ENCODE measurements at regions not wholly inside any gene's neighbourhood (a gene's known extent, or its start where the extent isn't known, plus 50 kb on each side); places are given as distances from the start of the nearest gene placed in this dataset.
"Not testable (repeated sequence)": the region's sequence is repeated elsewhere in the genome, so short reads cannot be mapped to it uniquely, and the experiment has no call there.

GRCh38 chr16:22719945-22720344 lies 94.0 kb upstream of the HS3ST2 start:
- no peak for DNase-seq (ENCODE audit: low spot score)

GRCh38 chr16:22721511-22722100 lies 92.4 kb upstream of the HS3ST2 start:
- no peak for DNase-seq (ENCODE audit: low spot score)

GRCh38 chr16:22722551-22723541 lies 91.1 kb upstream of the HS3ST2 start:
- DNase-seq (ENCODE audit: low spot score): not testable (repeated sequence)

- no peak for DNase-seq (ENCODE audit: low spot score)
Measured at GRCh38 chr16:22726868-22727267, 87.1 kb upstream of the HS3ST2 start.

- no peak for DNase-seq (ENCODE audit: low spot score)
Measured at GRCh38 chr16:22727285-22728166, 86.4 kb upstream of the HS3ST2 start.

GRCh38 chr16:22728167-22728836 lies 85.7 kb upstream of the HS3ST2 start:
- peak; percentile 21 for DNase-seq (ENCODE audit: low spot score)

GRCh38 chr16:22732400-22732799 lies 81.6 kb upstream of the HS3ST2 start:
- DNase-seq (ENCODE audit: low spot score): no peak

GRCh38 chr16:22732959-22733358 lies 81.0 kb upstream of the HS3ST2 start:
- no peak for DNase-seq (ENCODE audit: low spot score)

GRCh38 chr16:22734368-22734767 lies 79.6 kb upstream of the HS3ST2 start:
- no peak for DNase-seq (ENCODE audit: low spot score)

GRCh38 chr16:22736791-22737190 lies 77.2 kb upstream of the HS3ST2 start:
- DNase-seq (ENCODE audit: low spot score): no peak

- DNase-seq (ENCODE audit: low spot score): no peak
Measured at GRCh38 chr16:22739077-22739476, 74.9 kb upstream of the HS3ST2 start.

GRCh38 chr16:22743401-22743800 lies 70.6 kb upstream of the HS3ST2 start:
- DNase-seq (ENCODE audit: low spot score): no peak

GRCh38 chr16:22751104-22751667 lies 62.8 kb upstream of the HS3ST2 start:
- DNase-seq (ENCODE audit: low spot score): no peak

- no peak for DNase-seq (ENCODE audit: low spot score)
Measured at GRCh38 chr16:22751685-22752084, 62.3 kb upstream of the HS3ST2 start.

- DNase-seq (ENCODE audit: low spot score): no peak
Measured at GRCh38 chr16:22753451-22753850, 60.5 kb upstream of the HS3ST2 start.

GRCh38 chr16:22754577-22754976 lies 59.4 kb upstream of the HS3ST2 start:
- DNase-seq (ENCODE audit: low spot score): no peak

- DNase-seq (ENCODE audit: low spot score): no peak
Measured at GRCh38 chr16:22757202-22757601, 56.8 kb upstream of the HS3ST2 start.

- DNase-seq (ENCODE audit: low spot score): no peak
Measured at GRCh38 chr16:22762486-22762885, 51.5 kb upstream of the HS3ST2 start.

GRCh38 chr16:22763437-22764080 lies 50.4 kb upstream of the HS3ST2 start:
- no peak for DNase-seq (ENCODE audit: low spot score)

Measured in A172 (cell line).